SK-N-SH (cell line): ENCODE measurements at regions not wholly inside any gene's neighbourhood (a gene's known extent, or its start where the extent isn't known, plus 50 kb on each side); places are given as distances from the start of the nearest gene placed in this dataset.

Source experiments
- CTCF ChIA-PET: fragments of 300-600, 350-600 bp; formaldehyde crosslinking; extraction: SDS; loops from one replicate; lab custom pipeline; 2021; lab: Yijun Ruan, JAX
- POLR2A ChIA-PET: fragments of 350-600 bp; sonication (Branson Sonifier 250); formaldehyde crosslinking; extraction: SDS; loops from one replicate; lab custom pipeline; 2020; ENCODE audit warnings: antibody characterized with exemption, inconsistent platforms; lab: Yijun Ruan, JAX
- DNase-seq: peaks from one replicate; pipeline ENCODE4 v3.0.0; 2012
- H2AFZ ChIP-seq: fragments of 200-600 bp; sonication (generic); 2 replicates; pipeline ENCODE4 v1.8.1; 2016; ENCODE audit warnings: antibody characterized with exemption, mild to moderate bottlenecking, low read depth
- H3F3A ChIP-seq: fragments of 200-600 bp; sonication (generic); replicated peaks from 2 replicates; pipeline ENCODE3; 2016; ENCODE audit warnings: antibody characterized with exemption, mild to moderate bottlenecking; ENCODE audit not compliant: insufficient read depth
- H3K27ac ChIP-seq, 2 experiments: fragments of 200-500 bp in 1 of 2; fragments of 200-600 bp in 1 of 2; sonication (Bioruptor generic) in 1 of 2; sonication (generic), shearing (Covaris generic) in 1 of 2; 2 replicates each; pipeline versions ENCODE4 v1.5.1 to v1.6.1; 2014 to 2016; ENCODE audit warnings: low read depth in 2 of 2, inconsistent platforms in 1 of 2, low read length in 1 of 2, mild to moderate bottlenecking in 1 of 2, mixed read lengths in 1 of 2
- H3K27me3 ChIP-seq: fragments of 200-600 bp; sonication (generic), shearing (Covaris generic); 2 replicates; pipeline ENCODE4 v1.6.1; 2016; ENCODE audit warnings: mixed run types; ENCODE audit not compliant: insufficient read depth
- H3K36me3 ChIP-seq, 2 experiments: fragments of 200-500 bp in 1 of 2; fragments of 200-600 bp in 1 of 2; sonication (Bioruptor generic) in 1 of 2; sonication (generic) in 1 of 2; replicated peaks in 1 of 2; 2 replicates each; pipeline versions ENCODE3 to v1.5.1; 2014 to 2016; ENCODE audit warnings: low read length in 1 of 2, mild to moderate bottlenecking in 1 of 2; ENCODE audit not compliant: insufficient read depth in 2 of 2, control insufficient read depth in 1 of 2
- H3K4me1 ChIP-seq, 2 experiments: fragments of 200-500 bp in 1 of 2; fragments of 200-600 bp in 1 of 2; sonication (Bioruptor generic) in 1 of 2; sonication (generic), shearing (Covaris generic) in 1 of 2; 2 replicates each; pipeline versions ENCODE4 v1.5.1 to v1.6.1; 2014 to 2016; ENCODE audit warnings: low read depth in 1 of 2, low read length in 1 of 2, mixed run types in 1 of 2; ENCODE audit not compliant: insufficient read depth in 2 of 2, control insufficient read depth in 1 of 2
- H3K4me2 ChIP-seq: fragments of 200-600 bp; sonication (generic), shearing (Covaris generic); 2 replicates; pipeline ENCODE4 v1.6.1; 2017; ENCODE audit warnings: mixed run types
- H3K4me3 ChIP-seq, 2 experiments: fragments of 200-500 bp in 1 of 2; fragments of 200-600 bp in 1 of 2; sonication (Bioruptor generic) in 1 of 2; sonication (generic), shearing (Covaris generic) in 1 of 2; 2 replicates each; pipeline versions ENCODE4 v1.5.1 to v1.8.1; 2014 to 2016; ENCODE audit warnings: low read depth in 2 of 2, inconsistent platforms in 1 of 2, low read length in 1 of 2, mild to moderate bottlenecking in 1 of 2, mixed read lengths in 1 of 2, moderate library complexity in 1 of 2
- H3K79me2 ChIP-seq: fragments of 200-600 bp; sonication (generic); 2 replicates; pipeline ENCODE4 v1.8.1; 2017; ENCODE audit warnings: mild to moderate bottlenecking; ENCODE audit not compliant: insufficient read depth
- H3K9ac ChIP-seq: fragments of 200-600 bp; sonication (generic); 2 replicates; pipeline ENCODE4 v1.6.1; 2017; ENCODE audit warnings: mixed run types
- H3K9me2 ChIP-seq: fragments of 200-600 bp; sonication (generic); 2 replicates; pipeline ENCODE4 v1.6.1; 2017; ENCODE audit warnings: mixed run types
- H3K9me3 ChIP-seq: fragments of 200-600 bp; sonication (generic); 2 replicates; pipeline ENCODE4 v1.6.1; 2017; ENCODE audit warnings: mixed run types, mild to moderate bottlenecking, moderate library complexity
- H4K20me1 ChIP-seq: fragments of 200-600 bp; sonication (generic); 2 replicates; pipeline ENCODE4 v1.6.1; 2017; ENCODE audit warnings: mild to moderate bottlenecking, mixed run types; ENCODE audit not compliant: insufficient read depth
- ELF1 ChIP-seq: IDR thresholded peaks from 2 replicates; pipeline ENCODE4 v1.4.0; 2012
- EP300 ChIP-seq, 2 experiments: IDR thresholded peaks; 2 replicates each; pipeline versions ENCODE4 v1.4.0 to v1.6.1; 2012; ENCODE audit warnings: borderline replicate concordance in 1 of 2, low read depth in 1 of 2, low read length in 1 of 2
- FOSL2 ChIP-seq: IDR thresholded peaks from 2 replicates; pipeline ENCODE4 v1.4.0; 2012; ENCODE audit warnings: low read depth, mild to moderate bottlenecking, moderate library complexity, borderline replicate concordance
- FOXM1 ChIP-seq: IDR thresholded peaks from 2 replicates; pipeline ENCODE4 v1.4.0; 2012; ENCODE audit warnings: low read depth, mild to moderate bottlenecking
- JUND ChIP-seq: IDR thresholded peaks from 2 replicates; pipeline ENCODE4 v1.4.0; 2012
- MEF2A ChIP-seq: IDR thresholded peaks from 2 replicates; pipeline ENCODE4 v1.4.0; 2012; ENCODE audit warnings: low read depth, borderline replicate concordance
- MXI1 ChIP-seq: IDR thresholded peaks from 2 replicates; pipeline ENCODE4 v1.6.1; 2012; ENCODE audit warnings: mild to moderate bottlenecking, low read depth, low read length, improper control_type of control experiment
- NFIC ChIP-seq: IDR thresholded peaks from 2 replicates; pipeline ENCODE4 v1.4.0; 2012; ENCODE audit warnings: borderline replicate concordance
- POLR2AphosphoS5 ChIP-seq: IDR thresholded peaks from 2 replicates; pipeline ENCODE4 v1.6.1; 2012; ENCODE audit warnings: low read depth, low read length
- RFX5 ChIP-seq: IDR thresholded peaks from 2 replicates; pipeline ENCODE4 v1.6.1; 2012; ENCODE audit warnings: mild to moderate bottlenecking, improper control_type of control experiment, low read length
- SIN3A ChIP-seq: IDR thresholded peaks from 2 replicates; pipeline ENCODE4 v1.6.1; 2012; ENCODE audit warnings: low read depth, mild to moderate bottlenecking, low read length, moderate library complexity, borderline replicate concordance
- SMC3 ChIP-seq: IDR thresholded peaks from 2 replicates; pipeline ENCODE4 v1.6.1; 2012; ENCODE audit warnings: low read depth, low read length, improper control_type of control experiment
- TCF12 ChIP-seq: IDR thresholded peaks from 2 replicates; pipeline ENCODE4 v1.4.0; 2012
- YY1 ChIP-seq: IDR thresholded peaks from 2 replicates; pipeline ENCODE4 v1.4.0; 2012; ENCODE audit warnings: low read depth, mild to moderate bottlenecking
- WGBS: methylation state at CpG from one replicate; pipeline ENCODE4 v1.1.6; 2017; ENCODE audit warnings: low lambda C conversion rate; 5-methylcytosine and 5-hydroxymethylcytosine counted together
- TF ChIP-seq, protein P1 (sequence below): fragments of 150-350 bp; IDR thresholded peaks from 2 replicates; pipeline ENCODE4 v1.6.1; 2016; ENCODE audit warnings: mild to moderate bottlenecking, low read depth, low read length
- TF ChIP-seq, protein P2 (sequence below): IDR thresholded peaks from 2 replicates; pipeline ENCODE4 v1.4.0; 2012; ENCODE audit warnings: low read depth, borderline replicate concordance
- TF ChIP-seq, protein P3 (sequence below): fragments of 200-600 bp; sonication (generic); IDR thresholded peaks from 2 replicates; pipeline ENCODE4 v1.6.1; 2017; ENCODE audit warnings: antibody characterized with exemption, mild to moderate bottlenecking, moderate library complexity
- TF ChIP-seq, protein P4 (sequence below): IDR thresholded peaks from 2 replicates; pipeline ENCODE4 v1.4.0; 2012; ENCODE audit warnings: low read depth

DNA sequence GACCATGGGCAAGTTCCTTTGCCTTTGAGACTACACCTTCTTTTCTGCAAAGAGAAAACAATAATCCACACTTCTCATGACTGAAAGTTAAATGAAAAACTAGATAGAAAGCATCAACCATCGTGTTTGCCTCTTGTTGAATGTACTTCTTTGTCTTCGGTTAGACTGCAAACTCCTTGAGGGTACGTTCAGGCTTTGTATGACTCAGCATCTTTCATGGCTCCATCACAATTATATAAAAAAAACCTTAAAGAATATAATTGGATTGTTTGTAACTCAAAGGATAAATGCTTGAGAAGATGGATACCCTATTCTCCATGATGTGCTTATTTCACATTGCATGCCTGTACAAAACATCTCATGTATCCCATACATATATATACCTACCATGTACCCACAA lies 439.2 kb downstream of the MAFB start:
- H3K4me2 ChIP-seq, result no peak overlapping the region
- no peak overlapping the region for H2AFZ ChIP-seq
- H3K4me1 ChIP-seq, result peaks cover 3 to 5% of the 10 kb centered on the region in 2 experiments; a peak in 1 of 4 replicates
- DNase-seq, result no peak
- no peaks in the 10 kb centered on the region for H3F3A ChIP-seq
- POLR2A ChIA-PET, result no interaction called here
- H3K79me2 ChIP-seq, result no peaks in the 10 kb centered on the region
- no peak overlapping the region for H3K4me3 ChIP-seq
- no peak overlapping the region for H3K27ac ChIP-seq
- no peaks in the 10 kb centered on the region for H3K27me3 ChIP-seq
- H4K20me1 ChIP-seq, result no peaks in the 10 kb centered on the region
- H3K9me2 ChIP-seq, result no peaks in the 10 kb centered on the region
- CTCF ChIA-PET, result interaction anchor here (1.4 to 1.6 kb wide), 2 partner anchors 12 to 23 kb away, joined by 3 to 6 read pairs; no protein-coding TSS in a partner anchor
- no peaks in the 10 kb centered on the region; the same call in 1 of the 2 replicates for H3K9me3 ChIP-seq
- H3K9ac ChIP-seq, result no peak overlapping the region
- 48% methylated on average over 3 of the region's 3 CpGs for WGBS
- TF ChIP-seq, protein P1, sequence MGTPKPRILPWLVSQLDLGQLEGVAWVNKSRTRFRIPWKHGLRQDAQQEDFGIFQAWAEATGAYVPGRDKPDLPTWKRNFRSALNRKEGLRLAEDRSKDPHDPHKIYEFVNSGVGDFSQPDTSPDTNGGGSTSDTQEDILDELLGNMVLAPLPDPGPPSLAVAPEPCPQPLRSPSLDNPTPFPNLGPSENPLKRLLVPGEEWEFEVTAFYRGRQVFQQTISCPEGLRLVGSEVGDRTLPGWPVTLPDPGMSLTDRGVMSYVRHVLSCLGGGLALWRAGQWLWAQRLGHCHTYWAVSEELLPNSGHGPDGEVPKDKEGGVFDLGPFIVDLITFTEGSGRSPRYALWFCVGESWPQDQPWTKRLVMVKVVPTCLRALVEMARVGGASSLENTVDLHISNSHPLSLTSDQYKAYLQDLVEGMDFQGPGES, result no peak
- TF ChIP-seq TCF12, result no peak
- no peak for TF ChIP-seq EP300 (IDR thresholded peaks at IDR 0.05; ENCODE audit: borderline replicate concordance in 1 of 2, low read depth in 1 of 2, low read length in 1 of 2)
- TF ChIP-seq, protein P2, sequence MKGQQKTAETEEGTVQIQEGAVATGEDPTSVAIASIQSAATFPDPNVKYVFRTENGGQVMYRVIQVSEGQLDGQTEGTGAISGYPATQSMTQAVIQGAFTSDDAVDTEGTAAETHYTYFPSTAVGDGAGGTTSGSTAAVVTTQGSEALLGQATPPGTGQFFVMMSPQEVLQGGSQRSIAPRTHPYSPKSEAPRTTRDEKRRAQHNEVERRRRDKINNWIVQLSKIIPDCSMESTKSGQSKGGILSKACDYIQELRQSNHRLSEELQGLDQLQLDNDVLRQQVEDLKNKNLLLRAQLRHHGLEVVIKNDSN, result no peak
- TF ChIP-seq ELF1, result no peak
- TF ChIP-seq, protein P3, sequence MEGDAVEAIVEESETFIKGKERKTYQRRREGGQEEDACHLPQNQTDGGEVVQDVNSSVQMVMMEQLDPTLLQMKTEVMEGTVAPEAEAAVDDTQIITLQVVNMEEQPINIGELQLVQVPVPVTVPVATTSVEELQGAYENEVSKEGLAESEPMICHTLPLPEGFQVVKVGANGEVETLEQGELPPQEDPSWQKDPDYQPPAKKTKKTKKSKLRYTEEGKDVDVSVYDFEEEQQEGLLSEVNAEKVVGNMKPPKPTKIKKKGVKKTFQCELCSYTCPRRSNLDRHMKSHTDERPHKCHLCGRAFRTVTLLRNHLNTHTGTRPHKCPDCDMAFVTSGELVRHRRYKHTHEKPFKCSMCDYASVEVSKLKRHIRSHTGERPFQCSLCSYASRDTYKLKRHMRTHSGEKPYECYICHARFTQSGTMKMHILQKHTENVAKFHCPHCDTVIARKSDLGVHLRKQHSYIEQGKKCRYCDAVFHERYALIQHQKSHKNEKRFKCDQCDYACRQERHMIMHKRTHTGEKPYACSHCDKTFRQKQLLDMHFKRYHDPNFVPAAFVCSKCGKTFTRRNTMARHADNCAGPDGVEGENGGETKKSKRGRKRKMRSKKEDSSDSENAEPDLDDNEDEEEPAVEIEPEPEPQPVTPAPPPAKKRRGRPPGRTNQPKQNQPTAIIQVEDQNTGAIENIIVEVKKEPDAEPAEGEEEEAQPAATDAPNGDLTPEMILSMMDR, result no peak
- TF ChIP-seq RFX5, result no peak
- TF ChIP-seq SIN3A, result no peak
- TF ChIP-seq JUND, result no peak
- no peak for TF ChIP-seq SMC3
- TF ChIP-seq POLR2AphosphoS5, result no peak
- TF ChIP-seq NFIC, result no peak
- TF ChIP-seq MXI1, result no peak
- TF ChIP-seq FOXM1, result no peak
- no peak for TF ChIP-seq FOSL2
- TF ChIP-seq MEF2A, result no peak
- no peak for TF ChIP-seq YY1
- TF ChIP-seq, all 33 proteins: peak for 0
- H3K36me3 ChIP-seq, result no peaks in the 10 kb centered on the region

DNA sequence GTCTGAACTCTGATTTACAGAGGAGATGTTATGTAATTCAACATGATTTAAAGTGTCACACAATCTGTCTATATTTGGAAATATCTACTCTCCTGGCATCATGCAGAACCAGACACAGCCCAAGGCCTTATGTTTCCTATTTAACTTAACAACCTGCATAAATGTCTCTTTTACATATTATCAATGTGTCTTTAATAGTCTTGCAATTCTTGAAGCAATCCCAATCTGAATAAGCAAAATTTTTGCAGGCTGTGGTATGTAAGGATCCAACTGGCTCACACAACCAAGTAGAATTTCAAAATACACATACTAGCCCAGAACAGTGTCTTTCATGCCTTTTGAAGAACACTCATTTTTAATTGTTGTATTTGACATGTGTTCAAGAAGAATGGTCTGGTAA lies 443.2 kb downstream of the MAFB start:
- no peak for TF ChIP-seq POLR2AphosphoS5
- TF ChIP-seq, protein P4, sequence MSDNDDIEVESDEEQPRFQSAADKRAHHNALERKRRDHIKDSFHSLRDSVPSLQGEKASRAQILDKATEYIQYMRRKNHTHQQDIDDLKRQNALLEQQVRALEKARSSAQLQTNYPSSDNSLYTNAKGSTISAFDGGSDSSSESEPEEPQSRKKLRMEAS, result no peak
- no peak for TF ChIP-seq FOSL2
- no peak for TF ChIP-seq SMC3
- TF ChIP-seq ELF1, result no peak
- Histone ChIP-seq H3K27me3 (no peaks in the 10 kb centered on the region), H3K79me2 (no peaks in the 10 kb centered on the region), H3K4me1 (peaks cover 0 to 18% of the 10 kb centered on the region in 2 experiments; a peak in 2 of 4 replicates), H3K27ac (no peak overlapping the region), H3K4me2 (no peak overlapping the region), H2AFZ (no peak overlapping the region), H3K9me2 (no peaks in the 10 kb centered on the region), H3K36me3 (no peaks in the 10 kb centered on the region), H3K9ac (no peak overlapping the region), H3K9me3 (no peaks in the 10 kb centered on the region), H3K4me3 (no peak overlapping the region), H4K20me1 (no peaks in the 10 kb centered on the region), H3F3A (no peaks in the 10 kb centered on the region)
- ChIA-PET POLR2A (no interaction called here), CTCF (interaction anchor here (1.4 kb wide), 1 partner anchor 977 kb away, joined by 4 read pairs; no protein-coding TSS in a partner anchor)
- DNase-seq, result no peak
